Esophagus (tissue), 2 donors: ENCODE measurements at regions not wholly inside any gene's neighbourhood (a gene's known extent, or its start where the extent isn't known, plus 50 kb on each side); places are given as distances from the start of the nearest gene placed in this dataset.

Experiments
- H3K27ac ChIP-seq, 2 donors: one replicate each; pipeline ENCODE4 v1.5.1; 2013; ENCODE audit warnings: low read depth in 2 of 2, mild to moderate bottlenecking in 2 of 2, inconsistent platforms in 1 of 2, low read length in 1 of 2, moderate library complexity in 1 of 2
- H3K27me3 ChIP-seq, 2 donors: one replicate each; pipeline ENCODE4 v1.6.1; 2013; ENCODE audit warnings: low read length in 2 of 2, control low read depth in 1 of 2, mild to moderate bottlenecking in 1 of 2; ENCODE audit not compliant: insufficient read depth in 2 of 2, control insufficient read depth in 1 of 2
- H3K36me3 ChIP-seq, 2 donors: one replicate each; pipeline ENCODE4 v1.6.1; 2013; ENCODE audit warnings: low read length in 1 of 2; ENCODE audit not compliant: control insufficient read depth in 2 of 2, insufficient read depth in 2 of 2
- H3K4me1 ChIP-seq, 2 donors: one replicate each; pipeline ENCODE4 v1.6.1; 2013; ENCODE audit warnings: low read length in 1 of 2; ENCODE audit not compliant: control insufficient read depth in 2 of 2, insufficient read depth in 2 of 2
- H3K4me3 ChIP-seq, 2 donors: one replicate each; pipeline ENCODE4 v1.5.1; 2013; ENCODE audit warnings: low read length in 2 of 2, mild to moderate bottlenecking in 2 of 2, low read depth in 1 of 2, moderate library complexity in 1 of 2
- H3K9me3 ChIP-seq, 2 donors: one replicate each; pipeline ENCODE4 v1.6.1; 2013; ENCODE audit warnings: mild to moderate bottlenecking in 2 of 2, low read depth in 1 of 2, low read length in 1 of 2, moderate library complexity in 1 of 2; ENCODE audit not compliant: control insufficient read depth in 2 of 2, insufficient read depth in 1 of 2
- WGBS, 2 donors: extraction: QIAGEN DNeasy Blood & Tissue Kit; methylation state at CpG; one replicate each; pipeline ENCODE4 v1.1.7; 2013; 5-methylcytosine and 5-hydroxymethylcytosine counted together
- donor health status: healthy with polysubstance abuse.
- donor health status: Bipolar disorder and iron deficiency.

DNA sequence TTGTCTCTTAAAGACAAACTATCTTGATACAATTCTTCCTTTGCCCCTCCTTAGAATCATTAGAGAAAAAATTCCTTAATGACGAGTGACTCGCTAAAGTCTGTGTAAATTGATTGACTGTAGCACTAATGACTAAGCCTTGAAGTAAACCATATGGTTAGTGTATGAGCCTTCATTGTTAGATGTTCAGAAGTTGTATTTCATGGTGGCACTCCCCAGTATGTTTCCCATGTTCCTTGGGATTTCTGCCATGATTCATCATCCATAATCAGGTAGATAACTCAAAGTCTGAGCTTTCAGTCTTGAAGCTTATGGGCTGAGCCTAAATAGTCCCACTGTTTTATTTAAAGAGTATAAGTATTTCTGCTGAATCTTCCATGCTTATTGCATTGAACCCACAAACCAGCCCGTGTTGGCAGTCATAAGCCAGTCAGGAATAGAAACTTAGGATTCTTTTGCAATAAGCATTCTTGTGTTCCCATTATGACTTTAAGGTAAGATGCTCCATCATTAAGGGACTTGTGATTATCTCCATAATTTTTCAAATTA lies 371.2 kb upstream of the RARB start:
- Histone ChIP-seq H3K36me3 (no peaks in the 10 kb centered on the region), H3K9me3 (no peaks in the 10 kb centered on the region), H3K4me3 (no peak overlapping the region), H3K27me3 (no peaks in the 10 kb centered on the region), H3K27ac (no peak overlapping the region), H3K4me1 (no peaks in the 10 kb centered on the region)
- 42 to 48% methylated on average over 3 of the region's 3 CpGs for WGBS, 2 donors

DNA sequence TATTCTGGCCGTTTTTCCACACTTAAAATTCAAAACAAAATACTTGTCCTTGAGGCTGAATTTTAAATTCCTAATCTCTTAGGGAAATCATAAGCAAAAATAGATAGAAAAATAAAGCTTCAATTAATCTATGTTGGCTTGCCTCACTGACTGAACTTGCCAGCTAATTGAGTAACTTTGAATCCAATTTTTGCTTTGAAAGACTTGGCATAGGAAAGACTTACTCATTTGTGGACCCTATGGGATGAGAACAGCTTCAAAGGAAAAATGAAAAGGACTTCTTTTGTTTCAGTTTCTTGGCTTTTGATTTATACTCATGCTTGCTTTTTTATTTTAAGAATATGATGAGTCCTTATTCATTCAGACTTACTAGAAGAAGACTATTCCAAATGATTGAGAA lies 370.7 kb upstream of the RARB start:
- no peaks in the 10 kb centered on the region for H3K27me3 ChIP-seq
- H3K36me3 ChIP-seq = no peaks in the 10 kb centered on the region
- no peaks in the 10 kb centered on the region for H3K4me1 ChIP-seq
- no peak overlapping the region for H3K27ac ChIP-seq
- WGBS, 2 donors = 13 to 18% methylated on average over 1 of the region's 1 CpG
- no peak overlapping the region for H3K4me3 ChIP-seq
- no peaks in the 10 kb centered on the region for H3K9me3 ChIP-seq

DNA sequence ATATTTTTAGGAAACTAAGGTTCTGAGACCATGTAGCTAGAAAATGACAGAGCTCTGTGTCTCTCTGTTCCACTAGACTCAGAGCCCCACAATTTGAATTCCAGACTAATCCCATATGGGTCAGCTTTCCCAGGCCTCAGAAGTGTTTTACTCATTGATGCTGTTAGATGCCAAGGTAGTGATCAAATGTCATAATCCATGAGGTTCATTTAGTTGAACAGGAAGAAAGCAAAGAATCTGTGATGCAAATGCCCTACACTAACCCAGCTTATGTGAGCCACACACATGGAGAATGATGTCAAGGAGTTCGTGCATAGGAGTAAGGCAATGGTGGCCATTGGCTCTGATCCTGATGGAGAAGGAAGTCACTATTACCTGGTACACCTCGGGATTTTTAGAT lies 363.4 kb upstream of the RARB start:
- 83 to 86% methylated on average over 2 of the region's 2 CpGs for WGBS, 2 donors
- no peaks in the 10 kb centered on the region for H3K36me3 ChIP-seq
- H3K4me3 ChIP-seq = no peak overlapping the region
- no peaks in the 10 kb centered on the region for H3K4me1 ChIP-seq
- no peak overlapping the region for H3K27ac ChIP-seq
- no peaks in the 10 kb centered on the region for H3K9me3 ChIP-seq
- no peaks in the 10 kb centered on the region for H3K27me3 ChIP-seq

- no peaks in the 10 kb centered on the region for H3K36me3 ChIP-seq
- no peaks in the 10 kb centered on the region for H3K27me3 ChIP-seq
- no peaks in the 10 kb centered on the region for H3K4me1 ChIP-seq
- H3K9me3 ChIP-seq = no peaks in the 10 kb centered on the region
- H3K27ac ChIP-seq = no peak overlapping the region
- no peak overlapping the region for H3K4me3 ChIP-seq
- WGBS, 2 donors = 85 to 91% methylated on average over 3 of the region's 3 CpGs
Observed at GRCh38 chr3:25069970-25070369, 358.1 kb upstream of the RARB start.

DNA sequence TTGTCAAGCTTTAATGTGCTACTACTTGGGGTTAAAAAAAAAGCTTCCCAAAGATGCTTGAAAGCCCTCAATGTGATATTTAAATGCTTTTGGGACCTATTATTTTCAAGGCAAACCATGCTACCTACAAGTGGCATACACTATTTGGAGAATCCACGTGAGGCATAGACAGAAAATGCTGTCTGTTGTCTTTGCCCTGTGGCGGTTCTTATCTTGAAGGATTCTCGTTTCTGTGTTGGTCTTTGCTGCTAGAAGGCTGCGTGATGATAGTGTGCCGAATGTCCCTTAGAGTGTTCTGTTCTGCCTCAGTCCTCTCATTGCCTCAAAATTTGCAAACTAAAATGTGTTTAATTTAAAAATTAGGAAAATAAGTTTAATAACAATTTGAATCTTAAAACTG lies 356.2 kb upstream of the RARB start:
- Histone ChIP-seq H3K4me1 (no peaks in the 10 kb centered on the region), H3K9me3 (no peaks in the 10 kb centered on the region), H3K27ac (no peak overlapping the region), H3K36me3 (no peaks in the 10 kb centered on the region), H3K4me3 (no peak overlapping the region), H3K27me3 (no peaks in the 10 kb centered on the region)
- 90 to 94% methylated on average over 5 of the region's 5 CpGs for WGBS, 2 donors

GRCh38 chr3:25073423-25073822 lies 354.6 kb upstream of the RARB start:
- H3K27ac ChIP-seq = no peak overlapping the region
- H3K36me3 ChIP-seq = no peaks in the 10 kb centered on the region
- H3K4me3 ChIP-seq = no peak overlapping the region
- 76 to 90% methylated on average over 1 of the region's 1 CpG for WGBS, 2 donors
- H3K27me3 ChIP-seq = no peaks in the 10 kb centered on the region
- H3K4me1 ChIP-seq = no peaks in the 10 kb centered on the region
- H3K9me3 ChIP-seq = no peaks in the 10 kb centered on the region

GRCh38 chr3:25074149-25074548 lies 353.9 kb upstream of the RARB start:
- Histone ChIP-seq H3K9me3 (no peaks in the 10 kb centered on the region), H3K27ac (no peak overlapping the region), H3K27me3 (no peaks in the 10 kb centered on the region), H3K4me1 (no peaks in the 10 kb centered on the region), H3K4me3 (no peak overlapping the region), H3K36me3 (no peaks in the 10 kb centered on the region)
- WGBS, 2 donors = 62 to 64% methylated on average over 3 of the region's 3 CpGs

DNA sequence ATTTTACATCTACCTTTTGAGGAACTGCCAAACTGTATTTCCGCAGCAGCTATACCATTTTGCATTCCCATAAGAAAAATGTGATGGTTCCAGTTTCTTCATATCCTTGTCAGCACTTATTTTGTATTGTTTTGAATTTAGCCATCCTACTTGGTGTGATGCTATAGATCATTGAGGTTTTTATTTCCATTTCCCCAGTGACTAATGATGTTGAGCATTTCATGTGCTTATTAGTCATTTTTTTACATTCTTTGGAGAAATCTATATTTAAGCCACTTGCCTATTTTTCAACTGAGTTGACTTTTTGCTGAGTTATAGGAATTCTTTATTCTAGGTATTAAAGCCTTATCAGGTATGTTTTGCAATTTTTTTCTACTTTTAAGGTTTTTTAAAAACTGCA lies 347.6 kb upstream of the RARB start:
- Histone ChIP-seq H3K4me1 (no peaks in the 10 kb centered on the region), H3K9me3 (no peaks in the 10 kb centered on the region), H3K27me3 (no peaks in the 10 kb centered on the region), H3K27ac (no peak overlapping the region), H3K4me3 (no peak overlapping the region), H3K36me3 (no peaks in the 10 kb centered on the region)
- 93 to 96% methylated on average over 1 of the region's 1 CpG for WGBS, 2 donors

- Histone ChIP-seq H3K27me3 (no peaks in the 10 kb centered on the region), H3K9me3 (no peaks in the 10 kb centered on the region), H3K36me3 (no peaks in the 10 kb centered on the region), H3K4me1 (no peaks in the 10 kb centered on the region), H3K4me3 (no peak overlapping the region), H3K27ac (no peak overlapping the region)
- WGBS, 2 donors = 58% methylated on average over 1 of the region's 1 CpG
Observed at GRCh38 chr3:25084016-25084415, 344.0 kb upstream of the RARB start.

GRCh38 chr3:25086721-25087120 lies 341.3 kb upstream of the RARB start:
- Histone ChIP-seq H3K4me1 (no peaks in the 10 kb centered on the region), H3K4me3 (no peak overlapping the region), H3K36me3 (no peaks in the 10 kb centered on the region), H3K9me3 (no peaks in the 10 kb centered on the region), H3K27ac (no peak overlapping the region), H3K27me3 (no peaks in the 10 kb centered on the region)
- 71 to 87% methylated on average over 3 of the region's 3 CpGs for WGBS, 2 donors
